ACHN (cell line): ENCODE measurements at regions not wholly inside any gene's neighbourhood (a gene's known extent, or its start where the extent isn't known, plus 50 kb on each side); places are given as distances from the start of the nearest gene placed in this dataset.
A peak's percentile ranks its signal among the peaks of the same experiment; 100 is the strongest.
"Not testable (repeated sequence)": the region's sequence is repeated elsewhere in the genome, so short reads cannot be mapped to it uniquely, and the experiment has no call there.

ENCODE experiments used
- DNase-seq: peaks from one replicate; pipeline ENCODE4 v3.0.0-alpha.2; 2015
- in situ Hi-C: cut with HindIII; loops from 2 replicates; pipeline ENCODE4 v1.10.0; 2017; ENCODE audit warnings: low sequenced_read_pairs, low pct_ligation_motif_present, low pct_unique_long_range_greater_than_20kb

GRCh38 chr10:100636848-100637553, 101.3 kb downstream of the HIF1AN start:
- in situ Hi-C loops: no loop called here
- DNase-seq: no peak

- DNase-seq: peak; percentile 51
Observed at GRCh38 chr10:100637785-100638184, 102.0 kb downstream of the HIF1AN start.

GRCh38 chr10:100638969-100639368, 103.2 kb downstream of the HIF1AN start:
- in situ Hi-C loops, DNase-seq: not testable (repeated sequence)

More at GRCh38 chr10:100637785-100638184, 102.0 kb downstream of the HIF1AN start:
- in situ Hi-C loops: no loop called here

- DNase-seq: no peak
- in situ Hi-C loops: no loop called here
Observed at GRCh38 chr10:100642295-100642994, 102.9 kb upstream of the PAX2 start.

- no peak for DNase-seq
- in situ Hi-C loops: no loop called here
Observed at GRCh38 chr10:100645091-100645490, 100.3 kb upstream of the PAX2 start.

GRCh38 chr10:100645613-100646392, 99.6 kb upstream of the PAX2 start:
- no peak for DNase-seq
- in situ Hi-C loops: no loop called here

- no peak for DNase-seq
- in situ Hi-C loops: no loop called here
Observed at GRCh38 chr10:100647928-100648327, 97.5 kb upstream of the PAX2 start.

- DNase-seq: no peak
- in situ Hi-C loops: no loop called here
Observed at GRCh38 chr10:100650693-100651092, 94.7 kb upstream of the PAX2 start.

- in situ Hi-C loops: not testable (repeated sequence)
Observed at GRCh38 chr10:100651099-100651498, 94.3 kb upstream of the PAX2 start.

GRCh38 chr10:100651916-100652315, 93.5 kb upstream of the PAX2 start:
- DNase-seq: no peak
- in situ Hi-C loops: no loop called here

More at GRCh38 chr10:100651099-100651498, 94.3 kb upstream of the PAX2 start:
- not testable (repeated sequence) for DNase-seq

GRCh38 chr10:100652406-100653135, 92.8 kb upstream of the PAX2 start:
- in situ Hi-C loops: no loop called here
- DNase-seq: no peak

- no peak for DNase-seq
- in situ Hi-C loops: no loop called here
Observed at GRCh38 chr10:100653238-100653956, 92.0 kb upstream of the PAX2 start.

GRCh38 chr10:100653957-100654781, 91.2 kb upstream of the PAX2 start:
- in situ Hi-C loops: no loop called here
- no peak for DNase-seq

- in situ Hi-C loops: no loop called here
Observed at GRCh38 chr10:100654782-100655325, 90.5 kb upstream of the PAX2 start.

GRCh38 chr10:100655326-100655759, 90.0 kb upstream of the PAX2 start:
- no peak for DNase-seq

More at GRCh38 chr10:100654782-100655325, 90.5 kb upstream of the PAX2 start:
- no peak for DNase-seq

GRCh38 chr10:100655760-100656421, 89.5 kb upstream of the PAX2 start:
- no peak for DNase-seq
- in situ Hi-C loops: no loop called here

More at GRCh38 chr10:100655326-100655759, 90.0 kb upstream of the PAX2 start:
- in situ Hi-C loops: no loop called here
